ENCODE measurements at regions not wholly inside any gene's neighbourhood (a gene's known extent, or its start where the extent isn't known, plus 50 kb on each side); places are given as distances from the start of the nearest gene placed in this dataset.

DNA sequence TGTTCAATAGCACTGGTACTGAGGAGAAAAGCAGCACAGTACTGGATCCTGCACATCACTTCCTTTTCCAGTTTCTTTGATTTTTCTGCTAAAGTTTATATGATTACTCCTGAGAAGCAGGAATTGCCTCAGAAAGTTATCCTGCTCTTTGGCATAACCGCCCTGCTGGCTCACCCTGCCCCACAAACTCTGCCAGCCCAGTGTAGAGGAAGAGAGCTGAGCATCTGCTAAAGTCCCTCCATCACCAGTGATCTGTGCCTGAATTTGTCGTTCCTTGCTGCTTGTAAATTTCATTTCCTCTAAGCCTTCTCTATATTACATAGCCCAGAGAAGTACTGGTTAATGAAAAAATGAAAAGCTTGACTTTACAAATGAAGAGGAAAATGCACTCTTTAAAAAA, 87.0 kb upstream of the C1orf21 start:
- Histone ChIP-seq H3K4me3 (no peak overlapping the region), H3K36me3 (no peaks in the 10 kb centered on the region)
- intact Hi-C loops (cut with DNase I) = no loop called here

DNA sequence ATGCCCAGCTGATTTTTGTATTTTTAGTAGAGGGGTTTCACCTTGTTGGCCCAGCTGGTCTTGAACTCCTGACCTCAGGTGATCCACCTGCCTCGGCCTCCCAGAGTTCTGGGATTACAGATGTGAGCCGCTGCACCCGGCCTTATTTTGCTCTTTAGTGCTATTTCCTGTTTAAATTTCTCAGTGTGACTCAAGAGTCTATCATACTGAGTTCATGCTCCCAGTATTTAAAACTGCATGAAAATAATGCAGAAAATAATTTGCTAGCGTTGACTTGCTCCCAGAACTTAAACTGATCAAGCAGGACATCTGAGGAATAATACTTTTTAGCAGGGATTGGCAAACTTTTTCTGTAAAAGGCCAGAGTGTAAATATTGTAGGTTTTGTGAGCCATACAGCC, 86.4 kb upstream of the C1orf21 start:
- TF ChIP-seq POLR2AphosphoS5 (IDR thresholded peaks at IDR 0.05; ENCODE audit: insufficient read depth in 1 of 2, low read depth in 1 of 2) = no peak
- no peak for TF ChIP-seq POLR2A (IDR thresholded peaks at IDR 0.05)
- TF ChIP-seq, protein P1, sequence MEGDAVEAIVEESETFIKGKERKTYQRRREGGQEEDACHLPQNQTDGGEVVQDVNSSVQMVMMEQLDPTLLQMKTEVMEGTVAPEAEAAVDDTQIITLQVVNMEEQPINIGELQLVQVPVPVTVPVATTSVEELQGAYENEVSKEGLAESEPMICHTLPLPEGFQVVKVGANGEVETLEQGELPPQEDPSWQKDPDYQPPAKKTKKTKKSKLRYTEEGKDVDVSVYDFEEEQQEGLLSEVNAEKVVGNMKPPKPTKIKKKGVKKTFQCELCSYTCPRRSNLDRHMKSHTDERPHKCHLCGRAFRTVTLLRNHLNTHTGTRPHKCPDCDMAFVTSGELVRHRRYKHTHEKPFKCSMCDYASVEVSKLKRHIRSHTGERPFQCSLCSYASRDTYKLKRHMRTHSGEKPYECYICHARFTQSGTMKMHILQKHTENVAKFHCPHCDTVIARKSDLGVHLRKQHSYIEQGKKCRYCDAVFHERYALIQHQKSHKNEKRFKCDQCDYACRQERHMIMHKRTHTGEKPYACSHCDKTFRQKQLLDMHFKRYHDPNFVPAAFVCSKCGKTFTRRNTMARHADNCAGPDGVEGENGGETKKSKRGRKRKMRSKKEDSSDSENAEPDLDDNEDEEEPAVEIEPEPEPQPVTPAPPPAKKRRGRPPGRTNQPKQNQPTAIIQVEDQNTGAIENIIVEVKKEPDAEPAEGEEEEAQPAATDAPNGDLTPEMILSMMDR (IDR thresholded peaks at IDR 0.05) = no peak
- no peaks in the 10 kb centered on the region for H3K27me3 ChIP-seq
- H3K4me3 ChIP-seq = no peak overlapping the region
- no peaks in the 10 kb centered on the region for H3K9me3 ChIP-seq
- H3K36me3 ChIP-seq = no peaks in the 10 kb centered on the region
- DNase-seq (ENCODE audit: extremely low spot score in 2 of 2) = no peak
- peaks cover 25% of the 10 kb centered on the region for H3K4me1 ChIP-seq
- intact Hi-C loops (cut with DNase I) = no loop called here
- no peak overlapping the region for H3K27ac ChIP-seq

More for the DNA sequence above, 87.0 kb upstream of the C1orf21 start:
- Histone ChIP-seq H3K27ac (no peak overlapping the region), H3K9me3 (no peaks in the 10 kb centered on the region), H3K4me1 (peaks cover 25% of the 10 kb centered on the region), H3K27me3 (no peaks in the 10 kb centered on the region)
- DNase-seq (ENCODE audit: extremely low spot score in 2 of 2) = no peak
- TF ChIP-seq, protein P1 (IDR thresholded peaks at IDR 0.05) = no peak
- no peak for TF ChIP-seq POLR2A (IDR thresholded peaks at IDR 0.05)
- no peak for TF ChIP-seq POLR2AphosphoS5 (IDR thresholded peaks at IDR 0.05; ENCODE audit: insufficient read depth in 1 of 2, low read depth in 1 of 2)

DNA sequence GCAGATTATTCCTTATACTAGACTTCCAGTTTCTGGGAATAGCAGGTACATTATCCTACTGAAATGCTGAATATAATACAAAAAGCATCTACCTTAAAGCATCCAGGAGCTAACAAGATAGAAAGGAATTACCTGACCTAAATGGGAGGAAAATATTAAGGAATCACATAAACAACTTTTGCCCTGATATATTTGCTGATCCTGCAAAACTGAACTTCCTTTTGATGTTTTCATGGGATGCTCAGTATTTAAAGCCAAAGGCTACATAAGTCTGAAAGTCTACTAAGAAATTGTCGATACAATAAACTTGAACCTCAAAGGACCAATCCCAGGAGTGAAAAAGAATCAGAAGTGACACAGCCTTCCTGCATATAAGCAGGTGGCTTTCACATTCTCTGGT, 85.6 kb upstream of the C1orf21 start:
- no peaks in the 10 kb centered on the region for H3K27me3 ChIP-seq
- no peak for TF ChIP-seq POLR2AphosphoS5 (IDR thresholded peaks at IDR 0.05; ENCODE audit: insufficient read depth in 1 of 2, low read depth in 1 of 2)
- TF ChIP-seq, protein P1 (IDR thresholded peaks at IDR 0.05) = no peak
- no peak for TF ChIP-seq POLR2A (IDR thresholded peaks at IDR 0.05)
- no peaks in the 10 kb centered on the region for H3K9me3 ChIP-seq
- no peak for DNase-seq (ENCODE audit: extremely low spot score in 2 of 2)
- intact Hi-C loops (cut with DNase I) = no loop called here
- no peak overlapping the region for H3K4me3 ChIP-seq
- peaks cover 21% of the 10 kb centered on the region for H3K4me1 ChIP-seq
- H3K36me3 ChIP-seq = no peaks in the 10 kb centered on the region
- H3K27ac ChIP-seq = no peak overlapping the region

DNA sequence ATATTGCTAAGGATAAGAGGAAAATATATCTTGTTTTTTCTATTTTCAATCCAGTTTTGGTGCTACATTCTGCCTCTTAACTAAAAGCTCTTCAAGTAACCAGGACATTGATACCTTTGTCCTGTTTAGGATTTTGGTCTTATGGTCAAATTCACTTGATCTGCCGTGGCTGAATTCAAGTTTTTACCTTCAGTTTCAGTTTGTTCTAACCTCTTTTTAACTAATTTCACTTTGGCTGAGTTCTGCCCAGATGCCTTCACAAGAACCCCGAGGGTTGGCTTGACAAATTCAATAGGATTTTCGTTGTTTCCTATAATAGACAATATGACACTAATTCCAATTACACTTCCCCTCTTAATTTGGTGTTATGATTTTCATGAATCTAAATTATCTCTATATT, 84.5 kb upstream of the C1orf21 start:
- DNase-seq (ENCODE audit: extremely low spot score in 2 of 2) = no peak
- TF ChIP-seq POLR2A (IDR thresholded peaks at IDR 0.05) (no peak), POLR2AphosphoS5 (IDR thresholded peaks at IDR 0.05; ENCODE audit: insufficient read depth in 1 of 2, low read depth in 1 of 2) (no peak)
- TF ChIP-seq, protein P1 (IDR thresholded peaks at IDR 0.05) = no peak
- Histone ChIP-seq H3K9me3 (no peaks in the 10 kb centered on the region), H3K4me1 (peaks cover 12% of the 10 kb centered on the region), H3K27me3 (no peaks in the 10 kb centered on the region), H3K27ac (no peak overlapping the region), H3K36me3 (no peaks in the 10 kb centered on the region), H3K4me3 (no peak overlapping the region)
- intact Hi-C loops (cut with DNase I) = no loop called here

DNA sequence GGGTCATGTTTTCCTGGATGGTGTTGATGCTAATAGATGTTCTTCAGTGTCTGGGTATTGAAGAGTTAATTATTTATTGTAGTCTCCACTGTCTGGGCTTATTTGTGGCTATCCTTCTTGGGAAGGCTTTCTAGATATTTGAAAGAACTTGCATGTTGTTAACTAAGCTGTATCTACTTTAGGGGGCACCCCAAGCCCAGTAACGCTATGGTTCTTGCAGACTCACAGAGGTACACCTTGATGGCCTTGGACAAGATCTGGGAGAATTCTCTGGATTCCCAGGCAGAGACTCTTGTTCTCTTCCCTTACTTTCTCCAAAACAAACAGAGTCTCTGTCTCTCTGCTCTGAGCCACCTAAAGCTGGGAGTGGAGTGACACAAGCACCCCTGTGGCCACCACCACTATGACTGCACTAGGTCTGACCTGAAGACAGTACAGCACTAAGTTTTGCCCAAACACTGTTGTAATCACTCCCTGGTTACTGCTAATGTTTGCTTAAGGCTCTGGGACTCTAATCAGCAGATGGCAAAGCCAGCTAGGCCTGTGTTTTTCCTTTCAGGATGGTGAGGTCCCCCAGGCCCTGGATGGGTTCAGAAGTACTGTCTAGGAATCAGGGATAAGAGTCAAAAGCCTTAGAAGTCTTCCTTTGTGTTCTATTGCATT, 76.5 kb upstream of the C1orf21 start:
- H3K4me3 ChIP-seq = no peak overlapping the region
- TF ChIP-seq POLR2A (IDR thresholded peaks at IDR 0.05) = no peak
- TF ChIP-seq POLR2AphosphoS5 (IDR thresholded peaks at IDR 0.05; ENCODE audit: insufficient read depth in 1 of 2, low read depth in 1 of 2) = no peak
- TF ChIP-seq, protein P1 (IDR thresholded peaks at IDR 0.05) = no peak
- no peak for DNase-seq (ENCODE audit: extremely low spot score in 2 of 2)
- no peaks in the 10 kb centered on the region for H3K36me3 ChIP-seq
- no peaks in the 10 kb centered on the region for H3K27me3 ChIP-seq
- no peak overlapping the region for H3K27ac ChIP-seq
- H3K9me3 ChIP-seq = no peaks in the 10 kb centered on the region
- intact Hi-C loops (cut with DNase I) = no loop called here
- H3K4me1 ChIP-seq = no peaks in the 10 kb centered on the region

Data from vagina (tissue), 2 donors.